Loucy (cell line): ENCODE measurements at regions not wholly inside any gene's neighbourhood (a gene's known extent, or its start where the extent isn't known, plus 50 kb on each side); places are given as distances from the start of the nearest gene placed in this dataset.

Source experiments
- CTCF ChIP-seq: fragments of 200-600 bp; sonication (generic); conservative IDR thresholded peaks from 2 replicates; pipeline ENCODE4 v1.5.1; 2014; ENCODE audit warnings: mild to moderate bottlenecking, antibody characterized with exemption, low read length
- EZH2phosphoT487 ChIP-seq: fragments of 200-600 bp; IDR thresholded peaks from 2 replicates; pipeline ENCODE4 v1.6.1; 2018; ENCODE audit warnings: antibody characterized with exemption, mild to moderate bottlenecking, moderate library complexity, borderline replicate concordance

GRCh38 chr10:113423981-113424721, 128.7 kb upstream of the HABP2 start:
- TF ChIP-seq CTCF (no peak), EZH2phosphoT487 (no peak)
